GM23338 (cell line): ENCODE measurements at regions not wholly inside any gene's neighbourhood (a gene's known extent, or its start where the extent isn't known, plus 50 kb on each side); places are given as distances from the start of the nearest gene placed in this dataset.

ENCODE experiments used
- ATAC-seq: fragments of 200-7000 bp; cut with Tn5 transposase; 3 replicates; pipeline ENCODE4 v1.9.1; 2020
- DNase-seq: peaks from one replicate; pipeline ENCODE4 v3.0.0-alpha.2; 2015; ENCODE audit warnings: low spot score
- H2AFZ ChIP-seq: fragments of 200-600 bp; sonication (generic); 2 replicates; pipeline ENCODE4 v1.8.0; 2016; ENCODE audit warnings: antibody characterized with exemption, mild to moderate bottlenecking, moderate library complexity
- H3F3A ChIP-seq: fragments of 200-600 bp; sonication (generic); replicated peaks from 2 replicates; pipeline ENCODE4 v1.8.0; 2017; ENCODE audit warnings: antibody characterized with exemption, mixed run types, low read depth
- H3K27ac ChIP-seq: fragments of 200-600 bp; sonication (generic); 2 replicates; pipeline ENCODE4 v1.6.1; 2016; ENCODE audit warnings: low read depth
- H3K27me3 ChIP-seq: fragments of 200-600 bp; sonication (generic); 2 replicates; pipeline ENCODE4 v1.8.0; 2016; ENCODE audit warnings: mild to moderate bottlenecking, mixed run types, moderate library complexity; ENCODE audit not compliant: insufficient read depth
- H3K36me3 ChIP-seq: fragments of 200-600 bp; sonication (generic); 2 replicates; pipeline ENCODE4 v1.8.0; 2016; ENCODE audit warnings: mild to moderate bottlenecking; ENCODE audit not compliant: insufficient read depth
- H3K4me1 ChIP-seq: fragments of 200-600 bp; sonication (generic); 2 replicates; pipeline ENCODE4 v1.8.0; 2016; ENCODE audit warnings: mild to moderate bottlenecking, moderate library complexity; ENCODE audit not compliant: insufficient read depth
- H3K4me2 ChIP-seq: fragments of 200-600 bp; sonication (generic); 2 replicates; pipeline ENCODE4 v1.7.1; 2017; ENCODE audit warnings: mixed run types
- H3K4me3 ChIP-seq: fragments of 200-600 bp; sonication (generic); 2 replicates; pipeline ENCODE4 v1.6.1; 2016; ENCODE audit warnings: mixed run types
- H3K79me2 ChIP-seq: fragments of 200-600 bp; sonication (generic); replicated peaks from 2 replicates; pipeline ENCODE4 v1.8.0; 2017; ENCODE audit warnings: mild to moderate bottlenecking; ENCODE audit not compliant: insufficient read depth
- H3K9me2 ChIP-seq: fragments of 200-600 bp; sonication (generic); 2 replicates; pipeline ENCODE4 v1.8.0; 2017; ENCODE audit not compliant: insufficient read depth
- H4K20me1 ChIP-seq: fragments of 200-600 bp; sonication (generic); replicated peaks from 2 replicates; pipeline ENCODE4 v1.8.0; 2017; ENCODE audit warnings: mild to moderate bottlenecking; ENCODE audit not compliant: insufficient read depth
- H3K27ac Mint-ChIP-seq: 2 replicates; pipeline ENCODE4 v1.8.0; 2020; ENCODE audit warnings: inconsistent platforms, mild to moderate bottlenecking, moderate library complexity, mixed read lengths
- H3K27me3 Mint-ChIP-seq: 3 replicates; pipeline ENCODE4 v1.8.0; 2022; ENCODE audit warnings: low read depth, mild to moderate bottlenecking, moderate library complexity, mixed read lengths, inconsistent platforms; ENCODE audit not compliant: insufficient read depth, poor library complexity
- H3K36me3 Mint-ChIP-seq: 3 replicates; pipeline ENCODE4 v1.8.0; 2021; ENCODE audit warnings: low read depth, mild to moderate bottlenecking, inconsistent platforms, moderate library complexity, mixed read lengths
- H3K4me1 Mint-ChIP-seq: 3 replicates; pipeline ENCODE4 v1.8.0; 2020; ENCODE audit warnings: mild to moderate bottlenecking, inconsistent platforms, mixed read lengths
- H3K4me3 Mint-ChIP-seq: 3 replicates; pipeline ENCODE4 v1.8.0; 2021; ENCODE audit warnings: moderate library complexity, mild to moderate bottlenecking, inconsistent platforms, mixed read lengths
- H3K9me3 Mint-ChIP-seq: 3 replicates; pipeline ENCODE4 v1.8.0; 2020; ENCODE audit warnings: moderate library complexity, mild to moderate bottlenecking, inconsistent platforms, mixed read lengths
- JUNB ChIP-seq: IDR thresholded peaks from one replicate; pipeline ENCODE4 v1.6.1; 2016; ENCODE audit warnings: antibody characterized with exemption; ENCODE audit not compliant: unreplicated experiment
- NANOG ChIP-seq: IDR thresholded peaks from 2 replicates; pipeline ENCODE4 v1.6.1; 2016; ENCODE audit warnings: antibody characterized with exemption, borderline replicate concordance
- POLR2AphosphoS5 ChIP-seq: IDR thresholded peaks from 2 replicates; pipeline ENCODE4 v1.6.1; 2016; ENCODE audit warnings: antibody characterized with exemption, low read depth
- STAT1 ChIP-seq: IDR thresholded peaks from one replicate; pipeline ENCODE4 v1.6.1; 2016; ENCODE audit warnings: antibody characterized with exemption; ENCODE audit not compliant: unreplicated experiment
- ZNF114 ChIP-seq: fragments of 250-450 bp; sonication (Bioruptor Pico); IDR thresholded peaks from 2 replicates; pipeline ENCODE4 v1.5.0; 2020; ENCODE audit warnings: mild to moderate bottlenecking, moderate library complexity
- ZNF331 ChIP-seq: fragments of 250-450 bp; sonication (Bioruptor Pico); IDR thresholded peaks from 2 replicates; pipeline ENCODE4 v1.5.0; 2020; ENCODE audit warnings: low read depth, mild to moderate bottlenecking, moderate library complexity
- TF ChIP-seq, protein P1 (sequence below): fragments of 250-450 bp; sonication (Bioruptor Pico); IDR thresholded peaks from 2 replicates; pipeline ENCODE4 v1.5.0; 2020; ENCODE audit warnings: mild to moderate bottlenecking, moderate library complexity
- TF ChIP-seq, protein P2 (sequence below): IDR thresholded peaks from one replicate; pipeline ENCODE4 v1.6.1; 2018; ENCODE audit warnings: antibody characterized with exemption; ENCODE audit not compliant: unreplicated experiment
- TF ChIP-seq, protein P3 (sequence below): IDR thresholded peaks from 2 replicates; pipeline ENCODE4 v1.6.1; 2016; ENCODE audit warnings: antibody characterized with exemption

DNA sequence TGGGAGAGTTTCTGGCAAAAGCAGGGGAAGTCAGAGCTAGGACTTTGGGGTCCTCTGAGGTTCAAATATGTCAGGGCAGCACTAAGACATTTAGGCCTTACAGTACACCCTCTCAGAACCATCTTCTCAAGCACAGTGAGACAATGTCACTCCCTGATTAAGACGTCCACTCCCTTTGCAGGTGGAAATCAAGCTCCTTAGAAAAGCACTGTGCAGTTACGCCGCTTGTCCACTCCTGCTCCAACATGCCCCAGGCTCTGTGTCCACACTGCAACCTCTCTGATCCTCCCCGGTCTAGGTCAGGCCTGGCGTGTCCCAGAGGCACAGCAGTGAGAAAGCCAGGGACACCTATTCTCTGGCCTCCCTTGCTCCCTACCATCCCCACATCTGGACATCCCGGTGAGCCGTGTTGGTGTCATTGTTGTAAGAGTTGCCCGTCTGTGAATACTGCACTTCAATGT is 528.6 kb upstream of the ID2 start (continued):
- TF ChIP-seq, protein P1, sequence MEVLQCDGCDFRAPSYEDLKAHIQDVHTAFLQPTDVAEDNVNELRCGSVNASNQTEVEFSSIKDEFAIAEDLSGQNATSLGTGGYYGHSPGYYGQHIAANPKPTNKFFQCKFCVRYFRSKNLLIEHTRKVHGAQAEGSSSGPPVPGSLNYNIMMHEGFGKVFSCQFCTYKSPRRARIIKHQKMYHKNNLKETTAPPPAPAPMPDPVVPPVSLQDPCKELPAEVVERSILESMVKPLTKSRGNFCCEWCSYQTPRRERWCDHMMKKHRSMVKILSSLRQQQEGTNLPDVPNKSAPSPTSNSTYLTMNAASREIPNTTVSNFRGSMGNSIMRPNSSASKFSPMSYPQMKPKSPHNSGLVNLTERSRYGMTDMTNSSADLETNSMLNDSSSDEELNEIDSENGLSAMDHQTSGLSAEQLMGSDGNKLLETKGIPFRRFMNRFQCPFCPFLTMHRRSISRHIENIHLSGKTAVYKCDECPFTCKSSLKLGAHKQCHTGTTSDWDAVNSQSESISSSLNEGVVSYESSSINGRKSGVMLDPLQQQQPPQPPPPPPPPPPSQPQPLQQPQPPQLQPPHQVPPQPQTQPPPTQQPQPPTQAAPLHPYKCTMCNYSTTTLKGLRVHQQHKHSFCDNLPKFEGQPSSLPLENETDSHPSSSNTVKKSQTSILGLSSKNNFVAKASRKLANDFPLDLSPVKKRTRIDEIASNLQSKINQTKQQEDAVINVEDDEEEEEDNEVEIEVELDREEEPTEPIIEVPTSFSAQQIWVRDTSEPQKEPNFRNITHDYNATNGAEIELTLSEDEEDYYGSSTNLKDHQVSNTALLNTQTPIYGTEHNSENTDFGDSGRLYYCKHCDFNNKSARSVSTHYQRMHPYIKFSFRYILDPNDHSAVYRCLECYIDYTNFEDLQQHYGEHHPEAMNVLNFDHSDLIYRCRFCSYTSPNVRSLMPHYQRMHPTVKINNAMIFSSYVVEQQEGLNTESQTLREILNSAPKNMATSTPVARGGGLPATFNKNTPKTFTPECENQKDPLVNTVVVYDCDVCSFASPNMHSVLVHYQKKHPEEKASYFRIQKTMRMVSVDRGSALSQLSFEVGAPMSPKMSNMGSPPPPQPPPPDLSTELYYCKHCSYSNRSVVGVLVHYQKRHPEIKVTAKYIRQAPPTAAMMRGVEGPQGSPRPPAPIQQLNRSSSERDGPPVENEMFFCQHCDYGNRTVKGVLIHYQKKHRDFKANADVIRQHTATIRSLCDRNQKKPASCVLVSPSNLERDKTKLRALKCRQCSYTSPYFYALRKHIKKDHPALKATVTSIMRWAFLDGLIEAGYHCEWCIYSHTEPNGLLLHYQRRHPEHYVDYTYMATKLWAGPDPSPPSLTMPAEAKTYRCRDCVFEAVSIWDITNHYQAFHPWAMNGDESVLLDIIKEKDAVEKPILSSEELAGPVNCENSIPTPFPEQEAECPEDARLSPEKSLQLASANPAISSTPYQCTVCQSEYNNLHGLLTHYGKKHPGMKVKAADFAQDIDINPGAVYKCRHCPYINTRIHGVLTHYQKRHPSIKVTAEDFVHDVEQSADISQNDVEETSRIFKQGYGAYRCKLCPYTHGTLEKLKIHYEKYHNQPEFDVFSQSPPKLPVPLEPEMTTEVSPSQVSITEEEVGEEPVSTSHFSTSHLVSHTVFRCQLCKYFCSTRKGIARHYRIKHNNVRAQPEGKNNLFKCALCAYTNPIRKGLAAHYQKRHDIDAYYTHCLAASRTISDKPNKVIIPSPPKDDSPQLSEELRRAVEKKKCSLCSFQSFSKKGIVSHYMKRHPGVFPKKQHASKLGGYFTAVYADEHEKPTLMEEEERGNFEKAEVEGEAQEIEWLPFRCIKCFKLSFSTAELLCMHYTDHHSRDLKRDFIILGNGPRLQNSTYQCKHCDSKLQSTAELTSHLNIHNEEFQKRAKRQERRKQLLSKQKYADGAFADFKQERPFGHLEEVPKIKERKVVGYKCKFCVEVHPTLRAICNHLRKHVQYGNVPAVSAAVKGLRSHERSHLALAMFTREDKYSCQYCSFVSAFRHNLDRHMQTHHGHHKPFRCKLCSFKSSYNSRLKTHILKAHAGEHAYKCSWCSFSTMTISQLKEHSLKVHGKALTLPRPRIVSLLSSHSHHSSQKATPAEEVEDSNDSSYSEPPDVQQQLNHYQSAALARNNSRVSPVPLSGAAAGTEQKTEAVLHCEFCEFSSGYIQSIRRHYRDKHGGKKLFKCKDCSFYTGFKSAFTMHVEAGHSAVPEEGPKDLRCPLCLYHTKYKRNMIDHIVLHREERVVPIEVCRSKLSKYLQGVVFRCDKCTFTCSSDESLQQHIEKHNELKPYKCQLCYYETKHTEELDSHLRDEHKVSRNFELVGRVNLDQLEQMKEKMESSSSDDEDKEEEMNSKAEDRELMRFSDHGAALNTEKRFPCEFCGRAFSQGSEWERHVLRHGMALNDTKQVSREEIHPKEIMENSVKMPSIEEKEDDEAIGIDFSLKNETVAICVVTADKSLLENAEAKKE (CRISPR knock-in tag): no peak
- TF ChIP-seq, protein P2, sequence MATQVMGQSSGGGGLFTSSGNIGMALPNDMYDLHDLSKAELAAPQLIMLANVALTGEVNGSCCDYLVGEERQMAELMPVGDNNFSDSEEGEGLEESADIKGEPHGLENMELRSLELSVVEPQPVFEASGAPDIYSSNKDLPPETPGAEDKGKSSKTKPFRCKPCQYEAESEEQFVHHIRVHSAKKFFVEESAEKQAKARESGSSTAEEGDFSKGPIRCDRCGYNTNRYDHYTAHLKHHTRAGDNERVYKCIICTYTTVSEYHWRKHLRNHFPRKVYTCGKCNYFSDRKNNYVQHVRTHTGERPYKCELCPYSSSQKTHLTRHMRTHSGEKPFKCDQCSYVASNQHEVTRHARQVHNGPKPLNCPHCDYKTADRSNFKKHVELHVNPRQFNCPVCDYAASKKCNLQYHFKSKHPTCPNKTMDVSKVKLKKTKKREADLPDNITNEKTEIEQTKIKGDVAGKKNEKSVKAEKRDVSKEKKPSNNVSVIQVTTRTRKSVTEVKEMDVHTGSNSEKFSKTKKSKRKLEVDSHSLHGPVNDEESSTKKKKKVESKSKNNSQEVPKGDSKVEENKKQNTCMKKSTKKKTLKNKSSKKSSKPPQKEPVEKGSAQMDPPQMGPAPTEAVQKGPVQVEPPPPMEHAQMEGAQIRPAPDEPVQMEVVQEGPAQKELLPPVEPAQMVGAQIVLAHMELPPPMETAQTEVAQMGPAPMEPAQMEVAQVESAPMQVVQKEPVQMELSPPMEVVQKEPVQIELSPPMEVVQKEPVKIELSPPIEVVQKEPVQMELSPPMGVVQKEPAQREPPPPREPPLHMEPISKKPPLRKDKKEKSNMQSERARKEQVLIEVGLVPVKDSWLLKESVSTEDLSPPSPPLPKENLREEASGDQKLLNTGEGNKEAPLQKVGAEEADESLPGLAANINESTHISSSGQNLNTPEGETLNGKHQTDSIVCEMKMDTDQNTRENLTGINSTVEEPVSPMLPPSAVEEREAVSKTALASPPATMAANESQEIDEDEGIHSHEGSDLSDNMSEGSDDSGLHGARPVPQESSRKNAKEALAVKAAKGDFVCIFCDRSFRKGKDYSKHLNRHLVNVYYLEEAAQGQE: no peak

DNA sequence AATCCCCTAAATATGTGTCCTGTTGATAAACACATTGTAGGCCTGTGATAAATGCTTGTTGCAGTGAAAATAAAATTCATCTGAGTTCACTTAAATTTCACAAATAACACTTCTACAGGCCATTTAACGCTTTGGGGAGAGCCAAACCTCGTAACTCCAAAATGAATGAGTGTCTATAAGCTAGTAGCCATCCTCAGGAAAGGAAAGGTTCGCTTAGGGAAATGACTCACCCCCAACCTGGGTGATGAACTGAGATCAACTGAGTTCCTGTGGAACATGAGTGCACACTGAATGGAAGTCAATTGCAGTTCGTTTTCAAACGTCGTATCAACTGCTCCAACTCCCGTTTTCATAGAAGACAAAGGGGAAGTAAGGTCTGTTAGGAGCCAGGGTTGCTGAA is 527.6 kb upstream of the ID2 start:
- H3K4me3 Mint-ChIP-seq: no peak overlapping the region
- Histone ChIP-seq H3K36me3 (no peaks in the 10 kb centered on the region), H3K27me3 (no peaks in the 10 kb centered on the region), H3K4me1 (peaks cover 14% of the 10 kb centered on the region), H3F3A (no peaks in the 10 kb centered on the region), H3K4me3 (no peak overlapping the region), H4K20me1 (no peaks in the 10 kb centered on the region), H3K27ac (no peak overlapping the region), H2AFZ (no peak overlapping the region), H3K79me2 (no peaks in the 10 kb centered on the region), H3K4me2 (no peak overlapping the region), H3K9me2 (0 out of 2 replicates have a peak, but pooled peaks cover 8% of the 10 kb centered on the region)
- H3K4me1 Mint-ChIP-seq: peaks cover 23% of the 10 kb centered on the region
- no peak overlapping the region for H3K27ac Mint-ChIP-seq
- peaks cover 9% of the 10 kb centered on the region; the same call in 2 of the 3 replicates for H3K9me3 Mint-ChIP-seq
- no peak for ATAC-seq
- DNase-seq: no peak
- H3K27me3 Mint-ChIP-seq: peaks cover 3% of the 10 kb centered on the region
- H3K36me3 Mint-ChIP-seq: peaks cover 6% of the 10 kb centered on the region; the same call in 2 of the 3 replicates
- TF ChIP-seq NANOG: no peak
- no peak for TF ChIP-seq STAT1
- no peak for TF ChIP-seq JUNB
- TF ChIP-seq, protein P3, sequence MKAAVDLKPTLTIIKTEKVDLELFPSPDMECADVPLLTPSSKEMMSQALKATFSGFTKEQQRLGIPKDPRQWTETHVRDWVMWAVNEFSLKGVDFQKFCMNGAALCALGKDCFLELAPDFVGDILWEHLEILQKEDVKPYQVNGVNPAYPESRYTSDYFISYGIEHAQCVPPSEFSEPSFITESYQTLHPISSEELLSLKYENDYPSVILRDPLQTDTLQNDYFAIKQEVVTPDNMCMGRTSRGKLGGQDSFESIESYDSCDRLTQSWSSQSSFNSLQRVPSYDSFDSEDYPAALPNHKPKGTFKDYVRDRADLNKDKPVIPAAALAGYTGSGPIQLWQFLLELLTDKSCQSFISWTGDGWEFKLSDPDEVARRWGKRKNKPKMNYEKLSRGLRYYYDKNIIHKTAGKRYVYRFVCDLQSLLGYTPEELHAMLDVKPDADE: no peak
- TF ChIP-seq POLR2AphosphoS5: no peak
- TF ChIP-seq ZNF331 (CRISPR knock-in tag): no peak
- TF ChIP-seq, protein P2: no peak
- no peak for TF ChIP-seq ZNF114
